Liver (tissue), 8 donors: ENCODE measurements at regions not wholly inside any gene's neighbourhood (a gene's known extent, or its start where the extent isn't known, plus 50 kb on each side); places are given as distances from the start of the nearest gene placed in this dataset.

Experiments used
- DNase-seq: peaks from one replicate; pipeline ENCODE4 v3.0.0-alpha.2; 2017; ENCODE audit warnings: low spot score
- H3K27ac ChIP-seq, 2 donors: one replicate each; pipeline ENCODE4 v1.7.0; 2013; ENCODE audit warnings: inconsistent platforms in 2 of 2, low read length in 2 of 2, control low read depth in 1 of 2, low read depth in 1 of 2, mild to moderate bottlenecking in 1 of 2
- H3K27me3 ChIP-seq, 4 donors: one replicate each; pipeline versions ENCODE4 v1.6.1 to v1.7.0; 2013; ENCODE audit warnings: low read length in 3 of 4, inconsistent platforms in 1 of 4, mild to moderate bottlenecking in 1 of 4, moderate library complexity in 1 of 4; ENCODE audit not compliant: control insufficient read depth in 4 of 4, insufficient read depth in 4 of 4
- H3K36me3 ChIP-seq, 4 donors: one replicate each; pipeline versions ENCODE4 v1.6.1 to v1.7.0; 2013; ENCODE audit warnings: low read length in 3 of 4, mild to moderate bottlenecking in 3 of 4, low read depth in 1 of 4, moderate library complexity in 1 of 4; ENCODE audit not compliant: control insufficient read depth in 4 of 4, insufficient read depth in 3 of 4
- H3K4me1 ChIP-seq, 4 donors: one replicate each; pipeline versions ENCODE4 v1.6.1 to v1.7.0; 2013; ENCODE audit warnings: low read length in 3 of 4, mild to moderate bottlenecking in 3 of 4, moderate library complexity in 1 of 4; ENCODE audit not compliant: control insufficient read depth in 4 of 4, insufficient read depth in 4 of 4
- H3K4me3 ChIP-seq, 3 donors: one replicate each; pipeline versions ENCODE4 v1.6.1 to v1.7.0; 2013; ENCODE audit warnings: low read length in 3 of 3, control low read depth in 1 of 3, low read depth in 1 of 3, mild to moderate bottlenecking in 1 of 3
- H3K9ac ChIP-seq, 2 donors: one replicate each; pipeline ENCODE4 v1.7.0; 2013; ENCODE audit warnings: low read length in 2 of 2, mild to moderate bottlenecking in 2 of 2, moderate library complexity in 2 of 2, control low read depth in 1 of 2, low read depth in 1 of 2
- H3K9me3 ChIP-seq, 4 donors: one replicate each; pipeline versions ENCODE4 v1.6.1 to v1.7.0; 2013; ENCODE audit warnings: low read length in 3 of 4; ENCODE audit not compliant: control insufficient read depth in 4 of 4
- EGR1 ChIP-seq, 2 donors: IDR thresholded peaks; 2 replicates each; pipeline ENCODE4 v1.6.1; 2016 to 2018; ENCODE audit warnings: antibody characterized with exemption in 2 of 2, low read depth in 2 of 2
- FOXA1 ChIP-seq: IDR thresholded peaks from 2 replicates; pipeline ENCODE4 v1.6.1; 2016; ENCODE audit warnings: antibody characterized with exemption
- GABPA ChIP-seq, 2 donors: IDR thresholded peaks in 1 of 2; conservative IDR thresholded peaks in 1 of 2; 2 replicates each; pipeline ENCODE4 v1.6.1; 2016; ENCODE audit warnings: antibody characterized with exemption in 2 of 2, mild to moderate bottlenecking in 1 of 2, moderate library complexity in 1 of 2
- HNF4A ChIP-seq, 2 donors: conservative IDR thresholded peaks; 2 replicates each; pipeline ENCODE4 v1.6.1; 2016; ENCODE audit warnings: antibody characterized with exemption in 2 of 2, mild to moderate bottlenecking in 2 of 2
- HNF4G ChIP-seq: IDR thresholded peaks from 2 replicates; pipeline ENCODE4 v1.6.1; 2016; ENCODE audit warnings: antibody characterized with exemption
- JUND ChIP-seq, 2 donors: IDR thresholded peaks; 2 replicates each; pipeline ENCODE4 v1.6.1; 2016; ENCODE audit warnings: antibody characterized with exemption in 2 of 2
- NR2F2 ChIP-seq: IDR thresholded peaks from 2 replicates; pipeline ENCODE4 v1.6.1; 2016; ENCODE audit warnings: antibody characterized with exemption
- RAD21 ChIP-seq, 2 donors: IDR thresholded peaks; 2 replicates each; pipeline ENCODE4 v1.6.1; 2016; ENCODE audit warnings: antibody characterized with exemption in 2 of 2, mild to moderate bottlenecking in 2 of 2
- SP1 ChIP-seq: IDR thresholded peaks from 2 replicates; pipeline ENCODE4 v1.6.1; 2018; ENCODE audit warnings: antibody characterized with exemption, mild to moderate bottlenecking
- TAF1 ChIP-seq: conservative IDR thresholded peaks from 2 replicates; pipeline ENCODE4 v1.6.1; 2016; ENCODE audit warnings: antibody characterized with exemption, mild to moderate bottlenecking
- YY1 ChIP-seq: IDR thresholded peaks from 2 replicates; pipeline ENCODE4 v1.6.1; 2016; ENCODE audit warnings: antibody characterized with exemption, mild to moderate bottlenecking
- WGBS: extraction: QIAGEN DNeasy Blood & Tissue Kit; methylation state at CpG from one replicate; pipeline ENCODE4 v1.1.7; 2013; 5-methylcytosine and 5-hydroxymethylcytosine counted together
- TF ChIP-seq, protein P1 (sequence below): IDR thresholded peaks from 2 replicates; pipeline ENCODE4 v1.6.1; 2016; ENCODE audit warnings: antibody characterized with exemption, mild to moderate bottlenecking
- TF ChIP-seq, protein P2 (sequence below): IDR thresholded peaks from 2 replicates; pipeline ENCODE4 v1.6.1; 2016; ENCODE audit warnings: antibody characterized with exemption
- TF ChIP-seq, protein P3 (sequence below): IDR thresholded peaks from 2 replicates; pipeline ENCODE4 v1.6.1; 2016; ENCODE audit warnings: antibody characterized with exemption
- TF ChIP-seq, protein P4 (sequence below): fragments of 150-350 bp; IDR thresholded peaks from 2 replicates; pipeline ENCODE4 v1.5.1; 2017; ENCODE audit warnings: improper control_type of control experiment, low read depth, low read length; ENCODE audit not compliant: missing input control
- TF ChIP-seq, protein P5 (sequence below): IDR thresholded peaks from 2 replicates; pipeline ENCODE4 v1.6.1; 2016; ENCODE audit warnings: antibody characterized with exemption
- donor health status: healthy.
- donor health status: healthy.
- donor health status: healthy.
- donor health status: healthy.
- donor health status: healthy.

DNA sequence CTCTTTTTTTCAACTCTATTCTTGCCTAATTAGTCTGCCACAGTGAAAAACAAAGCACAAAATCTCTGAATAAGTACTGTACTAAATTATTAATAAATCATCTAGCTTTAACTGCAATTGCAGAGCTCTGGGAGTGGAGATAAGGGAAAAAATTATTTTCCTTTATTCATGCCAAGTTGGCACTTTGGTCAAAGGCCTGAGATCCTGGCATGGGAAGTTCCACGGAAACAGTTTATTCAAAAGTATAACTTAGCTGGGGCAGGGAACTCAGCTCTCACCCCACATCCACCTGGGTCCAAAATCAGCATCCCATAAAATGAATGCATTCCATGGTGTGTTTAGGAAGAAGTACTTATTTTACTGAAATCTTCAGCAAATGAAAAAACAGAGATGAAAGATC lies 185.2 kb upstream of the APCDD1 start:
- Histone ChIP-seq H3K4me1 (no peaks in the 10 kb centered on the region), H3K9ac (no peak overlapping the region), H3K9me3 (no peaks in the 10 kb centered on the region), H3K36me3 (no peaks in the 10 kb centered on the region), H3K4me3 (no peak overlapping the region), H3K27me3 (no peaks in the 10 kb centered on the region), H3K27ac (no peak overlapping the region)
- no peak for DNase-seq
- TF ChIP-seq EGR1 (IDR thresholded peaks at IDR 0.05; ENCODE audit: low read depth in 2 of 2) (no peak), SP1 (no peak), HNF4A (conservative IDR thresholded peaks at IDR 0.05) (no peak), TAF1 (no peak), FOXA1 (no peak)
- TF ChIP-seq, protein P1, sequence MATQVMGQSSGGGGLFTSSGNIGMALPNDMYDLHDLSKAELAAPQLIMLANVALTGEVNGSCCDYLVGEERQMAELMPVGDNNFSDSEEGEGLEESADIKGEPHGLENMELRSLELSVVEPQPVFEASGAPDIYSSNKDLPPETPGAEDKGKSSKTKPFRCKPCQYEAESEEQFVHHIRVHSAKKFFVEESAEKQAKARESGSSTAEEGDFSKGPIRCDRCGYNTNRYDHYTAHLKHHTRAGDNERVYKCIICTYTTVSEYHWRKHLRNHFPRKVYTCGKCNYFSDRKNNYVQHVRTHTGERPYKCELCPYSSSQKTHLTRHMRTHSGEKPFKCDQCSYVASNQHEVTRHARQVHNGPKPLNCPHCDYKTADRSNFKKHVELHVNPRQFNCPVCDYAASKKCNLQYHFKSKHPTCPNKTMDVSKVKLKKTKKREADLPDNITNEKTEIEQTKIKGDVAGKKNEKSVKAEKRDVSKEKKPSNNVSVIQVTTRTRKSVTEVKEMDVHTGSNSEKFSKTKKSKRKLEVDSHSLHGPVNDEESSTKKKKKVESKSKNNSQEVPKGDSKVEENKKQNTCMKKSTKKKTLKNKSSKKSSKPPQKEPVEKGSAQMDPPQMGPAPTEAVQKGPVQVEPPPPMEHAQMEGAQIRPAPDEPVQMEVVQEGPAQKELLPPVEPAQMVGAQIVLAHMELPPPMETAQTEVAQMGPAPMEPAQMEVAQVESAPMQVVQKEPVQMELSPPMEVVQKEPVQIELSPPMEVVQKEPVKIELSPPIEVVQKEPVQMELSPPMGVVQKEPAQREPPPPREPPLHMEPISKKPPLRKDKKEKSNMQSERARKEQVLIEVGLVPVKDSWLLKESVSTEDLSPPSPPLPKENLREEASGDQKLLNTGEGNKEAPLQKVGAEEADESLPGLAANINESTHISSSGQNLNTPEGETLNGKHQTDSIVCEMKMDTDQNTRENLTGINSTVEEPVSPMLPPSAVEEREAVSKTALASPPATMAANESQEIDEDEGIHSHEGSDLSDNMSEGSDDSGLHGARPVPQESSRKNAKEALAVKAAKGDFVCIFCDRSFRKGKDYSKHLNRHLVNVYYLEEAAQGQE = no peak
- TF ChIP-seq, protein P2, sequence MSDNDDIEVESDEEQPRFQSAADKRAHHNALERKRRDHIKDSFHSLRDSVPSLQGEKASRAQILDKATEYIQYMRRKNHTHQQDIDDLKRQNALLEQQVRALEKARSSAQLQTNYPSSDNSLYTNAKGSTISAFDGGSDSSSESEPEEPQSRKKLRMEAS = no peak
- TF ChIP-seq, protein P3, sequence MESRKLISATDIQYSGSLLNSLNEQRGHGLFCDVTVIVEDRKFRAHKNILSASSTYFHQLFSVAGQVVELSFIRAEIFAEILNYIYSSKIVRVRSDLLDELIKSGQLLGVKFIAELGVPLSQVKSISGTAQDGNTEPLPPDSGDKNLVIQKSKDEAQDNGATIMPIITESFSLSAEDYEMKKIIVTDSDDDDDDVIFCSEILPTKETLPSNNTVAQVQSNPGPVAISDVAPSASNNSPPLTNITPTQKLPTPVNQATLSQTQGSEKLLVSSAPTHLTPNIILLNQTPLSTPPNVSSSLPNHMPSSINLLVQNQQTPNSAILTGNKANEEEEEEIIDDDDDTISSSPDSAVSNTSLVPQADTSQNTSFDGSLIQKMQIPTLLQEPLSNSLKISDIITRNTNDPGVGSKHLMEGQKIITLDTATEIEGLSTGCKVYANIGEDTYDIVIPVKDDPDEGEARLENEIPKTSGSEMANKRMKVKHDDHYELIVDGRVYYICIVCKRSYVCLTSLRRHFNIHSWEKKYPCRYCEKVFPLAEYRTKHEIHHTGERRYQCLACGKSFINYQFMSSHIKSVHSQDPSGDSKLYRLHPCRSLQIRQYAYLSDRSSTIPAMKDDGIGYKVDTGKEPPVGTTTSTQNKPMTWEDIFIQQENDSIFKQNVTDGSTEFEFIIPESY = no peak
- TF ChIP-seq, protein P4, sequence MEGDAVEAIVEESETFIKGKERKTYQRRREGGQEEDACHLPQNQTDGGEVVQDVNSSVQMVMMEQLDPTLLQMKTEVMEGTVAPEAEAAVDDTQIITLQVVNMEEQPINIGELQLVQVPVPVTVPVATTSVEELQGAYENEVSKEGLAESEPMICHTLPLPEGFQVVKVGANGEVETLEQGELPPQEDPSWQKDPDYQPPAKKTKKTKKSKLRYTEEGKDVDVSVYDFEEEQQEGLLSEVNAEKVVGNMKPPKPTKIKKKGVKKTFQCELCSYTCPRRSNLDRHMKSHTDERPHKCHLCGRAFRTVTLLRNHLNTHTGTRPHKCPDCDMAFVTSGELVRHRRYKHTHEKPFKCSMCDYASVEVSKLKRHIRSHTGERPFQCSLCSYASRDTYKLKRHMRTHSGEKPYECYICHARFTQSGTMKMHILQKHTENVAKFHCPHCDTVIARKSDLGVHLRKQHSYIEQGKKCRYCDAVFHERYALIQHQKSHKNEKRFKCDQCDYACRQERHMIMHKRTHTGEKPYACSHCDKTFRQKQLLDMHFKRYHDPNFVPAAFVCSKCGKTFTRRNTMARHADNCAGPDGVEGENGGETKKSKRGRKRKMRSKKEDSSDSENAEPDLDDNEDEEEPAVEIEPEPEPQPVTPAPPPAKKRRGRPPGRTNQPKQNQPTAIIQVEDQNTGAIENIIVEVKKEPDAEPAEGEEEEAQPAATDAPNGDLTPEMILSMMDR = no peak
- WGBS = 70% methylated on average over 1 of the region's 1 CpG

DNA sequence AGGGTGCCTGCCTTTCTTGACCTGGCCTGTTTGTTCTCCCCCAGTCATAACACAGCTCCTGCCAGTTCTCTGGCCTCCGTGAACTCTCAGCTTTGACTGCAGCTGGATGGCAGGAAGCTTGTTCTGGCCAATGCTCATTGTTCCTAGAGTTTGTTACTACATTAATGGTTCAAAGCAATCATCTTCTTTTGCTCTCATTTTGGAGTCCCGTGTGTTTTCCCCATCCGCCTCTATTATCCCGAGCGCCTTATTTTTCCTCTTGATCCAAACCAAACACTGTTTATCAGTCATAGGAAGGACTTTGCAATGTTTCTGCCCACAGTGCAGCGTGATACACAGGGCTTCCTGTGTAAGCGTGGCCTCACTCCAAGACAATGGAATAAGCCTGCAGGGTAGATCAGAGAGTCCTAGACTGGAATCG lies 184.3 kb upstream of the APCDD1 start:
- no peak overlapping the region for H3K4me3 ChIP-seq
- H3K9ac ChIP-seq = no peak overlapping the region
- H3K27me3 ChIP-seq = no peaks in the 10 kb centered on the region
- H3K4me1 ChIP-seq = no peaks in the 10 kb centered on the region
- TF ChIP-seq RAD21 (IDR thresholded peaks at IDR 0.05) (peak in 1 of 2 donors; percentile 12), NR2F2 (peak; percentile 68), HNF4A (conservative IDR thresholded peaks at IDR 0.05) (no peak)
- no peaks in the 10 kb centered on the region for H3K36me3 ChIP-seq
- H3K27ac ChIP-seq = no peak overlapping the region
- 50% methylated on average over 8 of the region's 8 CpGs for WGBS
- DNase-seq = no peak
- no peaks in the 10 kb centered on the region for H3K9me3 ChIP-seq

DNA sequence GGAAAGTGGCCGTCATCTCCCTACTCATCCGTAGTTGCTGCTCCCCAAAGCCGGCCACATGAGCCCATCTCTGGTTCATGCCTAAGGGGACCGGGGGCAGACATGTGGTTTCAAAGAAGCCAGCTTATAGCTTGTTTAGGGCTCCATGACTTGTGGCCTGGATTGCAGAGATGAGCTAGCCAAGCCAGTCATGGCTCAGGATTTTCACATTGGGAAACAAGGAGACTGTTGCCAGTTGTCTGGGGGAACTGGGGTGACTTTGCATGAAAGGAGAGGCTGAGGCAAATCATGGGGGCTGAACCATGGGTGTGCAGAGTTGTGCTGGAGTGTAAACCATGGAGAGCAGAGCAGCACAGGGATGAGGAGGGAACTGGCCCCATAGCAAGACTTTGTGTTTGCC lies 183.0 kb upstream of the APCDD1 start:
- H3K4me1 ChIP-seq = no peaks in the 10 kb centered on the region
- 94% methylated on average over 4 of the region's 4 CpGs for WGBS
- no peak for DNase-seq
- no peaks in the 10 kb centered on the region for H3K27me3 ChIP-seq
- no peaks in the 10 kb centered on the region for H3K9me3 ChIP-seq
- H3K9ac ChIP-seq = no peak overlapping the region
- no peaks in the 10 kb centered on the region for H3K36me3 ChIP-seq
- no peak overlapping the region for H3K4me3 ChIP-seq
- no peak overlapping the region for H3K27ac ChIP-seq
- TF ChIP-seq NR2F2 (no peak), JUND (IDR thresholded peaks at IDR 0.05) (no peak), GABPA (IDR thresholded peaks at IDR 0.05 in 1 of 2, conservative IDR thresholded peaks at IDR 0.05 in 1 of 2) (no peak), TAF1 (no peak), RAD21 (IDR thresholded peaks at IDR 0.05) (no peak), YY1 (no peak), HNF4G (no peak), FOXA1 (no peak)
- TF ChIP-seq, protein P3 = no peak
- TF ChIP-seq, protein P2 = no peak
- TF ChIP-seq, protein P5, sequence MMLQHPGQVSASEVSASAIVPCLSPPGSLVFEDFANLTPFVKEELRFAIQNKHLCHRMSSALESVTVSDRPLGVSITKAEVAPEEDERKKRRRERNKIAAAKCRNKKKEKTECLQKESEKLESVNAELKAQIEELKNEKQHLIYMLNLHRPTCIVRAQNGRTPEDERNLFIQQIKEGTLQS = no peak
